8988T (cell line): ENCODE measurements at regions not wholly inside any gene's neighbourhood (a gene's known extent, or its start where the extent isn't known, plus 50 kb on each side); places are given as distances from the start of the nearest gene placed in this dataset.
A peak's percentile ranks its signal among the peaks of the same experiment; 100 is the strongest.

ENCODE experiments used
- DNase-seq: peaks from one replicate; pipeline ENCODE4 v3.0.0; 2011

GRCh38 chr9:35540315-35540714 lies 50.4 kb downstream of the RUSC2 start:
- DNase-seq, result no peak

- DNase-seq, result no peak
These were observed 56.9 kb downstream of the RUSC2 start for GRCh38 chr9:35546853-35547252.

- no peak for DNase-seq
These were observed 57.1 kb upstream of the TESK1 start for GRCh38 chr9:35547889-35548418.

GRCh38 chr9:35548571-35548970 lies 56.5 kb upstream of the TESK1 start:
- DNase-seq, result no peak

GRCh38 chr9:35549441-35549840 lies 55.6 kb upstream of the TESK1 start:
- no peak for DNase-seq

- no peak for DNase-seq
These were observed 52.7 kb upstream of the TESK1 start for GRCh38 chr9:35552376-35552775.

GRCh38 chr9:35552837-35553236 lies 52.2 kb upstream of the TESK1 start:
- no peak for DNase-seq

- peak; percentile 80 for DNase-seq
These were observed 51.2 kb upstream of the TESK1 start for GRCh38 chr9:35553670-35554543.

- no peak for DNase-seq
These were observed 49.8 kb upstream of the TESK1 start for GRCh38 chr9:35555246-35555701.
